ENCODE measurements at regions not wholly inside any gene's neighbourhood (a gene's known extent, or its start where the extent isn't known, plus 50 kb on each side); places are given as distances from the start of the nearest gene placed in this dataset.

DNA sequence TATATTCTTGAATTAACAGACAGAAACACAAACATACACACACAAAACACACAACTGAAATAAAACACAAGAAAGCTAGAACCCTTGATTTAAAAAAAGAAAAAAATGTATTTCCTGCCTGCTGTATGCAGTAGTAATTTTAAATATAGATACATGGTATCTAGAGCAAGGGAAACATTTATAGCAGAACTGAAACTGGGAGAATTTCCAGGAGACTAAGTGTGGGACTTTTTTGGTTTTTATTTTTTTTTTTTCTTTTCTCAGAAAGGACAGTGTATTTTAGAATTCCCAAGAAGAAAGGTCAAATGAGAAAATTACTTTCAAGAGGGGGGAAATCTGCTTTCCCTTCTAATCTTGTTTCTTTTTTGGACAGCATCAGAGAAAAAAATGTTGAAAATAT, 558.9 kb upstream of the PKDCC start:
- Histone ChIP-seq H3K4me1 (ENCODE audit: insufficient read depth, low read length, poor library complexity, severe bottlenecking) (no peaks in the 10 kb centered on the region), H3K4me3 (ENCODE audit: low read depth, low read length, poor library complexity, severe bottlenecking) (no peak overlapping the region), H3K27me3 (replicated peaks; ENCODE audit: insufficient read depth, low read depth, low read length, poor library complexity) (no peaks in the 10 kb centered on the region), H3K36me3 (ENCODE audit: insufficient read depth, low read length, poor library complexity, severe bottlenecking) (no peaks in the 10 kb centered on the region), H3K27ac (ENCODE audit: low read depth, low read length, poor library complexity, severe bottlenecking) (no peak overlapping the region), H3K9me3 (ENCODE audit: low read depth, low read length, poor library complexity, severe bottlenecking) (peaks cover 4% of the 10 kb centered on the region)
- TF ChIP-seq, protein P1, sequence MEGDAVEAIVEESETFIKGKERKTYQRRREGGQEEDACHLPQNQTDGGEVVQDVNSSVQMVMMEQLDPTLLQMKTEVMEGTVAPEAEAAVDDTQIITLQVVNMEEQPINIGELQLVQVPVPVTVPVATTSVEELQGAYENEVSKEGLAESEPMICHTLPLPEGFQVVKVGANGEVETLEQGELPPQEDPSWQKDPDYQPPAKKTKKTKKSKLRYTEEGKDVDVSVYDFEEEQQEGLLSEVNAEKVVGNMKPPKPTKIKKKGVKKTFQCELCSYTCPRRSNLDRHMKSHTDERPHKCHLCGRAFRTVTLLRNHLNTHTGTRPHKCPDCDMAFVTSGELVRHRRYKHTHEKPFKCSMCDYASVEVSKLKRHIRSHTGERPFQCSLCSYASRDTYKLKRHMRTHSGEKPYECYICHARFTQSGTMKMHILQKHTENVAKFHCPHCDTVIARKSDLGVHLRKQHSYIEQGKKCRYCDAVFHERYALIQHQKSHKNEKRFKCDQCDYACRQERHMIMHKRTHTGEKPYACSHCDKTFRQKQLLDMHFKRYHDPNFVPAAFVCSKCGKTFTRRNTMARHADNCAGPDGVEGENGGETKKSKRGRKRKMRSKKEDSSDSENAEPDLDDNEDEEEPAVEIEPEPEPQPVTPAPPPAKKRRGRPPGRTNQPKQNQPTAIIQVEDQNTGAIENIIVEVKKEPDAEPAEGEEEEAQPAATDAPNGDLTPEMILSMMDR (conservative IDR thresholded peaks at IDR 0.05; ENCODE audit: low read depth, low read length) = no peak
- no peak for TF ChIP-seq EZH2 (IDR thresholded peaks at IDR 0.05; ENCODE audit: borderline replicate concordance, low read depth, low read length, poor library complexity, severe bottlenecking)
- ChIA-PET POLR2A (ENCODE audit: low non-redundant PET) (no interaction called here), CTCF (no interaction called here)
- DNase-seq (ENCODE audit: low spot score) = no peak
- intact Hi-C loops (cut with micrococcal nuclease; ENCODE audit: unreplicated experiment) = no loop called here
- no TSS peak for BruUV-seq (replicated peaks)

DNA sequence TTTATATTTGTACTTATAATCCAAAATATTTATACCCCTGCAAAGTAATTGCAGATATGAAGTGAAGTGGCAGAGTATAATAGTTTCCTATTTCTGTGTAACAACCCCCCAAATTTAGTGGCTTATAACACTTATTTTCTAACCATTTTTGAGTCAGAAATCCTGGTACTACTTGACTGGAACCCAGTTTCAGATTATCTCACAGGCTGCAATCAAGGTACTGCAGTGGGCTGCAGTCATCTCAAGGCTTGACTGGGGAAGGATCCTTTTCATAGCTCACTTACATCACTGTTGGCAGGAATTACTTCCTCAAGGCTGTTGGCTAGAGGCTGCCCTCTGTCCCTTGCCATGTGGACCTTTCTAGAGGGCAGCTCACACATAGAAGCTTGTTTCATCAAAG, 558.2 kb upstream of the PKDCC start:
- Histone ChIP-seq H3K27me3 (replicated peaks; ENCODE audit: insufficient read depth, low read depth, low read length, poor library complexity) (no peaks in the 10 kb centered on the region), H3K4me1 (ENCODE audit: insufficient read depth, low read length, poor library complexity, severe bottlenecking) (no peaks in the 10 kb centered on the region), H3K4me3 (ENCODE audit: low read depth, low read length, poor library complexity, severe bottlenecking) (no peak overlapping the region), H3K27ac (ENCODE audit: low read depth, low read length, poor library complexity, severe bottlenecking) (no peak overlapping the region), H3K36me3 (ENCODE audit: insufficient read depth, low read length, poor library complexity, severe bottlenecking) (no peaks in the 10 kb centered on the region), H3K9me3 (ENCODE audit: low read depth, low read length, poor library complexity, severe bottlenecking) (peaks cover 12% of the 10 kb centered on the region)
- no peak for TF ChIP-seq EZH2 (IDR thresholded peaks at IDR 0.05; ENCODE audit: borderline replicate concordance, low read depth, low read length, poor library complexity, severe bottlenecking)
- TF ChIP-seq, protein P1 (conservative IDR thresholded peaks at IDR 0.05; ENCODE audit: low read depth, low read length) = no peak
- no TSS peak for BruUV-seq (replicated peaks)
- intact Hi-C loops (cut with micrococcal nuclease; ENCODE audit: unreplicated experiment) = no loop called here
- CTCF ChIA-PET = no interaction called here
- DNase-seq (ENCODE audit: low spot score) = no peak
- POLR2A ChIA-PET (ENCODE audit: low non-redundant PET) = no interaction called here

DNA sequence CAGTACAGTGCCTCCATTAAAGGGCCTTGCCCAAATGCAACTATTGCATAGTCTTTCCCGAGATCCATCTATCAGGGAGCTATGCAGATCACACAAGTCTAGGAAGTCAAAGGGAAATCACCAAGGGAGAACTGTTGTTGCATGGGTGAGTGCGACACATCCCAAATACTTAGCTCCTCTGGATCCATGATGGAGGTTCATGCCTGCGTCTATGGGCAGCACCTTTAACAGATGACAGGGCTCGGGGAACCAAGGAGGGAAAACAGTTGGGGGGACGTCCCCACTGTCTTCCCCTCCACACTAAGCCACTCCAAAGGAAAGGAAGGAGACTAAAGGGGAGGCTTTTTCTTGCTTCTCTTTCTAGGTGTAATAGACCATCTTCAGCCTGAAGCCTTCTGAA, 552.8 kb upstream of the PKDCC start:
- Histone ChIP-seq H3K4me1 (ENCODE audit: insufficient read depth, low read length, poor library complexity, severe bottlenecking) (no peaks in the 10 kb centered on the region), H3K9me3 (ENCODE audit: low read depth, low read length, poor library complexity, severe bottlenecking) (peaks cover 34% of the 10 kb centered on the region), H3K27me3 (replicated peaks; ENCODE audit: insufficient read depth, low read depth, low read length, poor library complexity) (no peaks in the 10 kb centered on the region), H3K4me3 (ENCODE audit: low read depth, low read length, poor library complexity, severe bottlenecking) (no peak overlapping the region), H3K36me3 (ENCODE audit: insufficient read depth, low read length, poor library complexity, severe bottlenecking) (no peaks in the 10 kb centered on the region), H3K27ac (ENCODE audit: low read depth, low read length, poor library complexity, severe bottlenecking) (no peak overlapping the region)
- intact Hi-C loops (cut with micrococcal nuclease; ENCODE audit: unreplicated experiment) = no loop called here
- ChIA-PET POLR2A (ENCODE audit: low non-redundant PET) (no interaction called here), CTCF (no interaction called here)
- TF ChIP-seq, protein P1 (conservative IDR thresholded peaks at IDR 0.05; ENCODE audit: low read depth, low read length) = no peak
- no peak for TF ChIP-seq EZH2 (IDR thresholded peaks at IDR 0.05; ENCODE audit: borderline replicate concordance, low read depth, low read length, poor library complexity, severe bottlenecking)
- DNase-seq (ENCODE audit: low spot score) = no peak
- BruUV-seq (replicated peaks) = no TSS peak

Measured in A673 (cell line).